ENCODE measurements at regions not wholly inside any gene's neighbourhood (a gene's known extent, or its start where the extent isn't known, plus 50 kb on each side); places are given as distances from the start of the nearest gene placed in this dataset.

DNA sequence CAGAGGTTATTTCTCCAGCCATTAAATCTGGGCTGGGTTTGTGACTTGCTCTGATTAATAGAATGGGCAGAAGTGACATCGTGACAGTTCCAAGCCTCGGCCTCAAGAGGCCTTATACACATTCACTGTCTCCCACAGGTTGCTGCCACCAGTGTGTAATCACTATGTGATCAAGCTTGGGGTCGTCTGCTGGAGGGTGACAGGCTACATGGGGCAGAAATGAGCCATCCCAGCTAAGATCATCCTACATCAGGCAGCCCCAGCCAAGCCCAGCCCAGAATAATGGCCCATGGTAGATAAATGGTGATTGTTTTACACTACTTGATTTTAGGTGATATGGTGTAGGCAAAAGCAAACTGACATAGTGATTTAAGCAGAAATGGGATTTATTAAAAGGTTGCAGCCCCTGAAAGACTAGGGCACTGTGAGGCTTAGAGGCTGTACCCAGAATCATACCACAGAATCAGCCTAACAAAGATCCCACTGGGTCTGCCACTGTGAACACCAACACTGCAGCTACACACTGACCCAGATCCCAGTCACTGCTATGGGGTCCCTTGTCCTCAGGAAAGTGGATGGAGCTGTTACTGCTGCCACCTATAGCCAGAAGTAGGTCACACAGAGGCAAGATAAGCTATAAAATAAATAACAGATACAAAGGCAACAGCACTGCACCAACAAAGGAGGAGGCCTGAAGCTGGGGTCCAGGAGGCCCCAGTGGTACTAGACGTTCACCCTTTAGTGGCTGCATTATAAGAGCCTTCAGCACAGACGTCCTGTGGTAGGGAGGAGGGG, 159.6 kb upstream of the RBPJ start:
- DNase-seq (no peak), ATAC-seq (ENCODE audit: low FRiP score) (no peak)
- H3K27me3 ChIP-seq (ENCODE audit: control insufficient read depth in 1 of 2, insufficient read depth in 2 of 2, low read length in 1 of 2) = no peaks in the 10 kb centered on the region
- H3K27ac ChIP-seq (ENCODE audit: low read depth in 1 of 2, low read length in 2 of 2) = no peak overlapping the region
- no peaks in the 10 kb centered on the region for H3K36me3 ChIP-seq (ENCODE audit: control insufficient read depth in 1 of 2, insufficient read depth in 2 of 2, low read length in 1 of 2)
- no peaks in the 10 kb centered on the region for H3K9me3 ChIP-seq (ENCODE audit: control insufficient read depth, low read length)
- H3K4me3 ChIP-seq (ENCODE audit: low read length in 2 of 2) = no peak overlapping the region
- WGBS, 2 donors = 75 to 83% methylated on average over 5 of the region's 5 CpGs
- intact Hi-C loops (cut with DNase I) = no loop called here
- H3K4me1 ChIP-seq (ENCODE audit: control insufficient read depth in 1 of 2, insufficient read depth in 2 of 2, low read length in 2 of 2) = no peaks in the 10 kb centered on the region

DNA sequence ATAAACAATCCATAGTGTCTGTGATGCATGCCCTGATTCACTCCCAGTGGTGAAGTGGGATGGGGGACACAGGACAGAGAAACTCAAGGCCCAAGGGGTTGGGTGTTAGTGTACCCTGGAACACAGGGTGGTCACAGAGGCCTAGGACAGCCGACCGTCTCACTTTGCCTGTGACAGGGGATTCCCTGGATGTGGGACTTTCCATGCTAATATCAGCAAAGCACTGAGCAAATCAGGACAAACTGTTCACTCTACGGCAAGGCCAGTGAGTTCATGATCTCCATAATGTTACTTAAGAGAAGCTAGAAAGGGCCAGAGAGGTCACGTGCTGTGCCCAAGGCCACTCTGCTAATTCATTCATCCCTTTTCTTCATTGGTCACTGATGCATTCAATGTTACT, 158.7 kb upstream of the RBPJ start:
- Histone ChIP-seq H3K4me3 (ENCODE audit: low read length in 2 of 2) (no peak overlapping the region), H3K9me3 (ENCODE audit: control insufficient read depth, low read length) (no peaks in the 10 kb centered on the region), H3K4me1 (ENCODE audit: control insufficient read depth in 1 of 2, insufficient read depth in 2 of 2, low read length in 2 of 2) (no peaks in the 10 kb centered on the region), H3K27me3 (ENCODE audit: control insufficient read depth in 1 of 2, insufficient read depth in 2 of 2, low read length in 1 of 2) (no peaks in the 10 kb centered on the region), H3K27ac (ENCODE audit: low read depth in 1 of 2, low read length in 2 of 2) (no peak overlapping the region), H3K36me3 (ENCODE audit: control insufficient read depth in 1 of 2, insufficient read depth in 2 of 2, low read length in 1 of 2) (no peaks in the 10 kb centered on the region)
- ATAC-seq (ENCODE audit: low FRiP score) (no peak), DNase-seq (no peak)
- intact Hi-C loops (cut with DNase I) = no loop called here
- 81 to 91% methylated on average over 4 of the region's 4 CpGs for WGBS, 2 donors

DNA sequence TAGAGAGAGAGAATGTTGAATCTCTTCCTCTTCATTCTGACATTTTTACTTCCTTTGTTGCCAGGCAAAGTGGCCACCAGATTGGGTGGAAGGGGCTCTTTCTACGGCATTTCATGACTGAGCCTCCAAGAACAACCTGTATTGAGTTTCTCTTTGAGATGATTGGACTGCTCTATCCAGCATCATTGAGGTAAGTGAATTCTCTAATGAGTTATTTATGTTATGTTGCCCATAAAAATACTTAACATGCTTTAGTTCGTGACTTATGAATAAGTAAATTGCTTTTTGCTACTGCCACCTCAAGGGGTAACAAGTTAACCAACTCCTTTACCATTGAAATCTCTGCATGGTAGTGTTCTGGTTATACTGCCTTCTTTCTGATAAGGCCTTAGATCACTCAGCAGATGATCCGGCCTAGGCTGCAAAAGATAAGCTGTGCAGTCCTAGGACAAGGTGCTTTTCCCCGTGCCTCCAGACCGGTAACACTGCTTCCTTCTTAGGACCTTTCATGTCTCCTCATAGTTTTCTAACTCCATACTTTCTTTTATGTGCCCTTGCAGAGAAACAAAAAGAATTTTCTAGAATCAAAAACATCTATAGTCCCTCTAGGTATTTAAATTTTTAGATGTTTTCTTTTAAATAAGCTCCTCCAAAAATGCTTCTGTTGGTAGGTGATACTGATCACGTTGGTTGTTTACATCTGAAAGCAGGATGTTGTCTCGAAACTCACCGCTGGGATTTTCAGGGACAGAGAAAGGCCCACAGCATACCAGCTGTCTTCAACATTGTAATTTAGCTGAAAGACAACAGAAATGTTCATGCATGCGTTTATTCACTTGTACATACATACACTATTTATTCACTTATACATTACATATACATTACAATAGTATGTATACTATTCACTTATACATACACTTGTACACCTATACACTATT, 157.1 kb upstream of the RBPJ start:
- no peak for ATAC-seq (ENCODE audit: low FRiP score)
- H3K36me3 ChIP-seq (ENCODE audit: control insufficient read depth in 1 of 2, insufficient read depth in 2 of 2, low read length in 1 of 2) = no peaks in the 10 kb centered on the region
- intact Hi-C loops (cut with DNase I) = no loop called here
- no peak overlapping the region for H3K27ac ChIP-seq (ENCODE audit: low read depth in 1 of 2, low read length in 2 of 2)
- H3K9me3 ChIP-seq (ENCODE audit: control insufficient read depth, low read length) = no peaks in the 10 kb centered on the region
- H3K4me3 ChIP-seq (ENCODE audit: low read length in 2 of 2) = no peak overlapping the region
- no peaks in the 10 kb centered on the region for H3K4me1 ChIP-seq (ENCODE audit: control insufficient read depth in 1 of 2, insufficient read depth in 2 of 2, low read length in 2 of 2)
- 74 to 75% methylated on average over 9 of the region's 9 CpGs for WGBS, 2 donors
- DNase-seq = no peak
- no peaks in the 10 kb centered on the region for H3K27me3 ChIP-seq (ENCODE audit: control insufficient read depth in 1 of 2, insufficient read depth in 2 of 2, low read length in 1 of 2)

DNA sequence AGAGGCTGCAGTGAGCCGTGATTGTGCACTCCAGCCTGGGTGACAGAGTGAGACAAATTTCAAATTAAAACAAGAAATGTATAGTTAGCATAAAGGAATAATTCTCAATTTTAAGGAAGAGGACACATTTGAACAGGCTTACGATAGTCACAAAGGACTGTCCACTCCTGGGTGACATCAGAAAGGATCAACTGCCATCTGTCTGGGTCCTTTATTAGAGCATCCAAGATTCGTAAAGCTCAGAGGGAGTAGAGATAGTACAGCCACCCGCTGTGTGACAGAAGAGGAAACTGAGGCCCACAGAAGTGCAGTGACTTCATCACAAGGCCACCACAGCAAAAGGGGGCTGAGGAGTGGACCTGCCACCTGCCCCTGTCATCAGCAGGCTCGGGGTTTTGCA, 149.3 kb upstream of the RBPJ start:
- DNase-seq (no peak), ATAC-seq (ENCODE audit: low FRiP score) (no peak)
- intact Hi-C loops (cut with DNase I) = no loop called here
- Histone ChIP-seq H3K27ac (ENCODE audit: low read depth in 1 of 2, low read length in 2 of 2) (no peak overlapping the region), H3K4me3 (ENCODE audit: low read length in 2 of 2) (no peak overlapping the region), H3K9me3 (ENCODE audit: control insufficient read depth, low read length) (no peaks in the 10 kb centered on the region), H3K36me3 (ENCODE audit: control insufficient read depth in 1 of 2, insufficient read depth in 2 of 2, low read length in 1 of 2) (no peaks in the 10 kb centered on the region), H3K27me3 (ENCODE audit: control insufficient read depth in 1 of 2, insufficient read depth in 2 of 2, low read length in 1 of 2) (peaks cover 0 to 3% of the 10 kb centered on the region in 2 donors), H3K4me1 (ENCODE audit: control insufficient read depth in 1 of 2, insufficient read depth in 2 of 2, low read length in 2 of 2) (no peaks in the 10 kb centered on the region)
- 87 to 88% methylated on average over 5 of the region's 5 CpGs for WGBS, 2 donors

DNA sequence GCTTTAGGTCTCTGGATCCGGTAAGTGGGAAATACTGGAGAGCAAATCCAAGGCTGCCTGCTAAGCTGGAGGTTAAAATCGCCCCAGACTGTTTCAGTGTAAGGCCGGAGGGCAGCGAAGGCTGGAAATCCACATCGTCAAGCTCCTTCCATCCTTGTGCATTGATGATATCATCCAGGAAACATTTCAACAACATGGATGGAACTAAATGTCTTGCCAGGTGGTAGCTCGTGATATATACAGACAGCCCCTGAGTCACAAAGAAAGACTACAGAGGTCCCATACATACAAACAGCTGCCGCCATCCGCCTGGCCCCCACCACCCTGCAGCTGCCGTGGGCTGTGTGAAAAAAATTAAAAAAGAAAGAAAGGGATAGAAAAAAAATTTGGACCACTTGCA, 148.9 kb upstream of the RBPJ start:
- intact Hi-C loops (cut with DNase I) = no loop called here
- Histone ChIP-seq H3K4me1 (ENCODE audit: control insufficient read depth in 1 of 2, insufficient read depth in 2 of 2, low read length in 2 of 2) (no peaks in the 10 kb centered on the region), H3K27ac (ENCODE audit: low read depth in 1 of 2, low read length in 2 of 2) (no peak overlapping the region), H3K27me3 (ENCODE audit: control insufficient read depth in 1 of 2, insufficient read depth in 2 of 2, low read length in 1 of 2) (peaks cover 0 to 3% of the 10 kb centered on the region in 2 donors), H3K9me3 (ENCODE audit: control insufficient read depth, low read length) (no peaks in the 10 kb centered on the region), H3K36me3 (ENCODE audit: control insufficient read depth in 1 of 2, insufficient read depth in 2 of 2, low read length in 1 of 2) (no peaks in the 10 kb centered on the region), H3K4me3 (ENCODE audit: low read length in 2 of 2) (no peak overlapping the region)
- DNase-seq = no peak
- ATAC-seq (ENCODE audit: low FRiP score) = no peak
- whole genome bisulfite sequencing, 2 donors = 48 to 49% methylated on average over 9 of the region's 9 CpGs

DNA sequence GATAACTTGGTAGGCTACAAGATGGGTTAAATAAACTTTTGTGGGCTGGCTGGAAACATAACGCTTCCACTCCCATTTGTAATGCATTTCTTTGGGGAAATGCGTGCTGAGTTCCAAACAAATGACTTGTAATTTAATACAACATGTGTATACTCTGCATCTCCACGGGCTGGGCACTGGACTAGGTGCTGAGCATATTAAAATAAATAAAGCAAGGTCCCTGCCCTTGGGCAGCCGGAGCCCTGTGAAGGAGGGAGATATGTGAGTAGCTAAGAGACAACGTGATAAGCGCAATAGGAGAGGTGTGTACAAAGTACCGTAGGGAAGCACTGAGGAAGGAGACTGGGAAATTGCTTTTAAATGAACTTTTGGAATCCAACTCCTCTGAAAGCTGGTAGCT, 147.2 kb upstream of the RBPJ start:
- intact Hi-C loops (cut with DNase I) = no loop called here
- 22 to 30% methylated on average over 7 of the region's 7 CpGs for WGBS, 2 donors
- Histone ChIP-seq H3K9me3 (ENCODE audit: control insufficient read depth, low read length) (no peaks in the 10 kb centered on the region), H3K27me3 (ENCODE audit: control insufficient read depth in 1 of 2, insufficient read depth in 2 of 2, low read length in 1 of 2) (peaks cover 0 to 3% of the 10 kb centered on the region in 2 donors), H3K36me3 (ENCODE audit: control insufficient read depth in 1 of 2, insufficient read depth in 2 of 2, low read length in 1 of 2) (no peaks in the 10 kb centered on the region), H3K27ac (ENCODE audit: low read depth in 1 of 2, low read length in 2 of 2) (no peak overlapping the region), H3K4me3 (ENCODE audit: low read length in 2 of 2) (no peak overlapping the region), H3K4me1 (ENCODE audit: control insufficient read depth in 1 of 2, insufficient read depth in 2 of 2, low read length in 2 of 2) (no peaks in the 10 kb centered on the region)
- ATAC-seq (ENCODE audit: low FRiP score) = no peak
- DNase-seq = no peak

DNA sequence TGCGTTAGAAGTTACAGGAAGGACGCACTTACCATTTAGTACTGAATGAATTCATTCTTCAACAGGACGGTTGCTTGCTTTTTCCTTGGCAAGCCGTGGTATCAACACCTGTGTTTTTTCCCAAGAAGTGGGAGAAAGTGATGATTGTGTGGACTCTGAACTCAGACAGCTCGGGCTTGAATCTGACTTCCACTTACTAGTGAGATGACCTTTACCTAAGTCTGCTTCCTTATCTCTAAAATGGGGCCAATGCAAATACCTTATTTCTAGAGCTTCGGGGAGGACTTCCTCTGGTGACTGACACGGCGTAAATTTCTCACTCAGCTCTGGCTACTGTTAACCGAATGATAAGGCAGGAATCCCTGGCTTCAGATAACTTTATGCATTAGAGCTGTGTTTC, 146.8 kb upstream of the RBPJ start:
- Histone ChIP-seq H3K9me3 (ENCODE audit: control insufficient read depth, low read length) (no peaks in the 10 kb centered on the region), H3K4me1 (ENCODE audit: control insufficient read depth in 1 of 2, insufficient read depth in 2 of 2, low read length in 2 of 2) (no peaks in the 10 kb centered on the region), H3K27ac (ENCODE audit: low read depth in 1 of 2, low read length in 2 of 2) (no peak overlapping the region), H3K27me3 (ENCODE audit: control insufficient read depth in 1 of 2, insufficient read depth in 2 of 2, low read length in 1 of 2) (peaks cover 0 to 3% of the 10 kb centered on the region in 2 donors), H3K36me3 (ENCODE audit: control insufficient read depth in 1 of 2, insufficient read depth in 2 of 2, low read length in 1 of 2) (no peaks in the 10 kb centered on the region), H3K4me3 (ENCODE audit: low read length in 2 of 2) (no peak overlapping the region)
- intact Hi-C loops (cut with DNase I) = no loop called here
- ATAC-seq (ENCODE audit: low FRiP score) (no peak), DNase-seq (no peak)
- 24 to 32% methylated on average over 9 of the region's 9 CpGs for whole genome bisulfite sequencing, 2 donors

DNA sequence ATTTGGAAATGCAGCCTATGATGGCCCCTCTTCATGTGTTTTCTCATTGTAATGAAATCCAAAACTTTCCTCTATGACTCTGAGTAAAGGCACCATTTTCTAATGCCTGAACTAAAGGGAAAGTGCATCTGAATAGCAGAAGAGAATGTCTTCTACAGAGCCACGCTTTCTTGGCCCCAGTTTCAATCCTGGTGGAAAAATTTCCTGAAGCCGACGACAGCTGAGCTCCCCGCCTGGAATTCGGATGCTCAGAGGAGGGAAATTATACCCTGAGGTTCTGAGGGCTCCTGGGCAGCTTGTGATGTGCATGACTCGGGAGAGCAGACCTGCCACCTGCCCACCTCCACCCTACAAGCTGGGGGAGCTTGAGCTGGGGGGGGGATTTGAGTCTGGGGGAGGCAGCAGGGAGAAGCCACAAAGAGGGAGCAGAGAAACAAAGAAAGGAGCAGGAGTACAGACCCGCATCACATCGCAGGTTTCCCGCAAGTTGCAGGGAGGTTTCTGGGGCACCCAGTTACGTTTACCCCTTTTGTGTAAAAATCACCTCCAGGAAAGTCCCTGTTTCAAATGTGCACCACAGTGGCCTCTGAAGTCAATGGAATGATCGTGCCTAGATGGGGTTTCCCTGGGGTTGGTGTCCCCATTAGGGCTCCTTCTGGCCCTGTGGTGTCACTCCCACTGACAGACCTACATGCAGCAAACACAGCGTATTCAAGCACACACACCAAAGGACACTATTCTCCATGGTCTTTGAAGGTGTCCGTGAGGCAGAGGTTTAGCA, 145.6 kb upstream of the RBPJ start:
- H3K9me3 ChIP-seq (ENCODE audit: control insufficient read depth, low read length) = no peaks in the 10 kb centered on the region
- no peak for DNase-seq
- peaks cover 0 to 3% of the 10 kb centered on the region in 2 donors for H3K27me3 ChIP-seq (ENCODE audit: control insufficient read depth in 1 of 2, insufficient read depth in 2 of 2, low read length in 1 of 2)
- intact Hi-C loops (cut with DNase I) = no loop called here
- H3K36me3 ChIP-seq (ENCODE audit: control insufficient read depth in 1 of 2, insufficient read depth in 2 of 2, low read length in 1 of 2) = no peaks in the 10 kb centered on the region
- H3K4me3 ChIP-seq (ENCODE audit: low read length in 2 of 2) = no peak overlapping the region
- H3K27ac ChIP-seq (ENCODE audit: low read depth in 1 of 2, low read length in 2 of 2) = no peak overlapping the region
- no peak for ATAC-seq (ENCODE audit: low FRiP score)
- no peaks in the 10 kb centered on the region for H3K4me1 ChIP-seq (ENCODE audit: control insufficient read depth in 1 of 2, insufficient read depth in 2 of 2, low read length in 2 of 2)
- 67 to 80% methylated on average over 13 of the region's 13 CpGs for WGBS, 2 donors

Data from aorta (tissue), 5 donors.